Neural cell (in vitro differentiated cells): ENCODE measurements at regions not wholly inside any gene's neighbourhood (a gene's known extent, or its start where the extent isn't known, plus 50 kb on each side); places are given as distances from the start of the nearest gene placed in this dataset.

Source experiments
- CTCF ChIP-seq: fragments of 450-650 bp; IDR thresholded peaks from 2 replicates; pipeline ENCODE4 v1.5.1; 2014; ENCODE audit warnings: antibody characterized with exemption, mild to moderate bottlenecking, moderate library complexity; ENCODE audit not compliant: poor library complexity, severe bottlenecking
- EP300 ChIP-seq: fragments of 450-650 bp; conservative IDR thresholded peaks from 2 replicates; pipeline ENCODE4 v1.6.1; 2014; ENCODE audit warnings: antibody characterized with exemption, mild to moderate bottlenecking, moderate library complexity; ENCODE audit not compliant: poor library complexity, severe bottlenecking
- EZH2 ChIP-seq: fragments of 200-600, 300-800 bp; shearing (Covaris generic), sonication (generic); IDR thresholded peaks from 2 replicates; pipeline ENCODE4 v1.6.1; 2014; ENCODE audit warnings: antibody characterized with exemption, low read length, borderline replicate concordance, mild to moderate bottlenecking; ENCODE audit not compliant: insufficient read depth, poor library complexity, severe bottlenecking
- MXI1 ChIP-seq: fragments of 450-650 bp; conservative IDR thresholded peaks from 2 replicates; pipeline ENCODE4 v1.6.1; 2014; ENCODE audit warnings: antibody characterized with exemption, mild to moderate bottlenecking; ENCODE audit not compliant: poor library complexity, severe bottlenecking
- POLR2AphosphoS5 ChIP-seq: IDR thresholded peaks from 2 replicates; pipeline ENCODE4 v1.6.1; 2012
- RAD21 ChIP-seq: fragments of 450-650 bp; conservative IDR thresholded peaks from 2 replicates; pipeline ENCODE4 v1.6.1; 2014; ENCODE audit warnings: antibody characterized with exemption, mild to moderate bottlenecking, moderate library complexity
- TAF1 ChIP-seq: IDR thresholded peaks from 2 replicates; pipeline ENCODE4 v1.6.1; 2012; ENCODE audit warnings: low read depth

GRCh38 chr1:190809312-190809711 lies 331.6 kb upstream of the BRINP3 start:
- TF ChIP-seq CTCF (no peak), POLR2AphosphoS5 (no peak), TAF1 (no peak), EP300 (no peak), EZH2 (no peak), MXI1 (no peak), RAD21 (no peak)
